ENCODE measurements at regions not wholly inside any gene's neighbourhood (a gene's known extent, or its start where the extent isn't known, plus 50 kb on each side); places are given as distances from the start of the nearest gene placed in this dataset.

DNA sequence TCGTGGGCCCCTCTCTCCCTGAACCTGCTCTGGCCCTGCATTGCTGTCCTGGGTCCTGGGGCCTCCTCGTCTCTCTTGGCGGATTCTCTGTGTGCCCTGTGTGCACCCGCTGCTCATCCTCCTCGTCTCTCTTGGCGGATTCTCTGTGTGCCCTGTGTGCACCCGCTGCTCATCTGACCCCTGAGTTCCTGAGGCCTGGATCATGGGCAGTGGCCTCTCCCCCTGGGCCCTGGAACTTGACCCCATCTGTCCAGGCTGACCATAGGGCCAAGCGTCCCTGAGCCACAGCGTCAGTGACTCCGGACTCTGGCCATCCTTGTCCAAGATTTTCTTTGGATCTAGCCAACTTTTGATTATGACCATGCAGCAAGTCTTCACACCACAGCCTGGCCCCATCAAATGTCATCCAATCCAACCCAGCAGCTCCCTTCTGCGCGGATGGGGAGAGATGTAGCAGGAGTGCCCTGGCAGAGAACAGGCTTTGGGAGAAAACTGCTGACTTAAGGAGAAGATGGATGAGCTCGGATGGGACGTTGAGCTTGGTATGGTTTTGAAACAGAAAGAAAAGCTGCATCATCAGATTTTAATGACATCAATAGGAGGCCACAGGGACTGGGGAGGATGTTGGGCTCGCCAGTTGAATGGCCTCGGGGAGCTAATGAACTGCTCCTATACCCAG is 455.1 kb upstream of the HS6ST1 start:
- BruUV-seq (replicated peaks) = no TSS peak
- CTCF ChIA-PET = no interaction called here

DNA sequence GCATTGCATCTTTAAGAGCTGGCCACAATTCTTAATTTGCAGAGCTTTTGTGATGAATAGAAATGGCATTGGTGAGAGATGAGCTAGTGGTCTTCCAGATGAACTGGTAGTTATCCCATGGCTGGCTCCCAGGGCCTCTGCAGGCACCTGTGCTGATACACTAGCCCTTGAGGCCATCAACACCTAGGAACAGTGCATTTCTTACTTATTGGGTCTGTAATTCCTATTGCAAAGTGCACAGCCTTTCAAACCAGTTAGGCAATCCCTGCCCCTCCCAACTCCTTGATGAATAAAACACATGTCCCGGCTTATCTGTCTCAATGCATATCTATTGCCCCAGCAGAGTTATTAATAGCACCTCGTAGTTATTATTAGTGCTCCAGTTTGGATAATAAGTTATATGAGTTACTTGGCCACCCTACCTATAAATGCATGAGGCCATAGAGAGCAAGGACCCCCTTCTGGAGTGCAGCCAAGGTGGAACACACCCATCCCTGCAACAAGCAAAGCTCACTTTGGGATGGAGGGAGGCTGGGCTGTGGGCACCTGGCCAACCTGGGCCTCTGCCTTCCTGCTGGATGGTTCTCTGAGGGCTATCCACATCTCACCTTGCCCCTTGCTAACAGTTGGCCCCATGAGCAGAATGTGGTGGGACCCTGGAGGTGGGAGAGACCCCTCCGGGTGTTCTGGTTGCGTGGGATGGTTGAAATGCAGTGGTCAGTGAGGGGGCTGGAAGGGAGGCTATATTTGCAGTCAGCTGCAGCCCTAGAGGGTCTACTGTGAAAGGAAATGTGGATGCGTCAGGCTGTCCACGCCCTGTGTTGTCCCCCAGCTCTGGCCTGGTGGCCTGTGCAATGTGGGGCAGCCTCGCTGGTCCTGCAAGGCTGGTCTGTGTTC is 455.9 kb upstream of the HS6ST1 start:
- Histone ChIP-seq H3K4me1 (no peaks in the 10 kb centered on the region; the same call in 1 of the 2 replicates), H3K9me3 (no peaks in the 10 kb centered on the region), H3K36me3 (ENCODE audit: control insufficient read depth, insufficient read depth, low read length) (no peaks in the 10 kb centered on the region), H3K27me3 (replicated peaks; ENCODE audit: control insufficient read depth, insufficient read depth, low read length) (0 out of 2 replicates have a peak, but pooled peaks cover 2% of the 10 kb centered on the region), H3K4me3 (ENCODE audit: low read depth, low read length) (no peak overlapping the region)
- CTCF ChIA-PET = no interaction called here
- DNase-seq = no peak
- Mint-ChIP-seq H3K9me3 (ENCODE audit: unreplicated experiment) (no peaks in the 10 kb centered on the region), H3K4me3 (ENCODE audit: unreplicated experiment) (no peak overlapping the region), H3K36me3 (ENCODE audit: insufficient read depth, unreplicated experiment) (no peaks in the 10 kb centered on the region), H3K4me1 (ENCODE audit: low read depth, unreplicated experiment) (no peaks in the 10 kb centered on the region), H3K27ac (ENCODE audit: unreplicated experiment) (no peak overlapping the region), H3K27me3 (ENCODE audit: insufficient read depth, unreplicated experiment) (peaks cover 16% of the 10 kb centered on the region)
- intact Hi-C loops (cut with micrococcal nuclease; ENCODE audit: unreplicated experiment) = no loop called here
- no TSS peak for BruUV-seq (replicated peaks)
- TF ChIP-seq, protein P1, sequence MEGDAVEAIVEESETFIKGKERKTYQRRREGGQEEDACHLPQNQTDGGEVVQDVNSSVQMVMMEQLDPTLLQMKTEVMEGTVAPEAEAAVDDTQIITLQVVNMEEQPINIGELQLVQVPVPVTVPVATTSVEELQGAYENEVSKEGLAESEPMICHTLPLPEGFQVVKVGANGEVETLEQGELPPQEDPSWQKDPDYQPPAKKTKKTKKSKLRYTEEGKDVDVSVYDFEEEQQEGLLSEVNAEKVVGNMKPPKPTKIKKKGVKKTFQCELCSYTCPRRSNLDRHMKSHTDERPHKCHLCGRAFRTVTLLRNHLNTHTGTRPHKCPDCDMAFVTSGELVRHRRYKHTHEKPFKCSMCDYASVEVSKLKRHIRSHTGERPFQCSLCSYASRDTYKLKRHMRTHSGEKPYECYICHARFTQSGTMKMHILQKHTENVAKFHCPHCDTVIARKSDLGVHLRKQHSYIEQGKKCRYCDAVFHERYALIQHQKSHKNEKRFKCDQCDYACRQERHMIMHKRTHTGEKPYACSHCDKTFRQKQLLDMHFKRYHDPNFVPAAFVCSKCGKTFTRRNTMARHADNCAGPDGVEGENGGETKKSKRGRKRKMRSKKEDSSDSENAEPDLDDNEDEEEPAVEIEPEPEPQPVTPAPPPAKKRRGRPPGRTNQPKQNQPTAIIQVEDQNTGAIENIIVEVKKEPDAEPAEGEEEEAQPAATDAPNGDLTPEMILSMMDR (IDR thresholded peaks at IDR 0.05; ENCODE audit: insufficient read depth in 1 of 2, low read depth in 1 of 2, low read length in 1 of 2, severe bottlenecking in 1 of 2, unreplicated experiment in 1 of 2) = no peak
- POLR2A ChIA-PET = no interaction called here

More for the DNA sequence above, 455.1 kb upstream of the HS6ST1 start:
- Histone ChIP-seq H3K4me1 (no peaks in the 10 kb centered on the region; the same call in 1 of the 2 replicates), H3K27me3 (replicated peaks; ENCODE audit: control insufficient read depth, insufficient read depth, low read length) (0 out of 2 replicates have a peak, but pooled peaks cover 2% of the 10 kb centered on the region), H3K9me3 (no peaks in the 10 kb centered on the region), H3K36me3 (ENCODE audit: control insufficient read depth, insufficient read depth, low read length) (no peaks in the 10 kb centered on the region), H3K4me3 (ENCODE audit: low read depth, low read length) (no peak overlapping the region)
- H3K27ac Mint-ChIP-seq (ENCODE audit: unreplicated experiment) = no peak overlapping the region
- H3K27me3 Mint-ChIP-seq (ENCODE audit: insufficient read depth, unreplicated experiment) = peaks cover 18% of the 10 kb centered on the region
- POLR2A ChIA-PET = no interaction called here
- no peak for DNase-seq
- H3K9me3 Mint-ChIP-seq (ENCODE audit: unreplicated experiment) = no peaks in the 10 kb centered on the region
- H3K4me1 Mint-ChIP-seq (ENCODE audit: low read depth, unreplicated experiment) = no peaks in the 10 kb centered on the region
- TF ChIP-seq, protein P1 (IDR thresholded peaks at IDR 0.05; ENCODE audit: insufficient read depth in 1 of 2, low read depth in 1 of 2, low read length in 1 of 2, severe bottlenecking in 1 of 2, unreplicated experiment in 1 of 2) = no peak
- intact Hi-C loops (cut with micrococcal nuclease; ENCODE audit: unreplicated experiment) = no loop called here
- H3K36me3 Mint-ChIP-seq (ENCODE audit: insufficient read depth, unreplicated experiment) = no peaks in the 10 kb centered on the region
- no peak overlapping the region for H3K4me3 Mint-ChIP-seq (ENCODE audit: unreplicated experiment)

DNA sequence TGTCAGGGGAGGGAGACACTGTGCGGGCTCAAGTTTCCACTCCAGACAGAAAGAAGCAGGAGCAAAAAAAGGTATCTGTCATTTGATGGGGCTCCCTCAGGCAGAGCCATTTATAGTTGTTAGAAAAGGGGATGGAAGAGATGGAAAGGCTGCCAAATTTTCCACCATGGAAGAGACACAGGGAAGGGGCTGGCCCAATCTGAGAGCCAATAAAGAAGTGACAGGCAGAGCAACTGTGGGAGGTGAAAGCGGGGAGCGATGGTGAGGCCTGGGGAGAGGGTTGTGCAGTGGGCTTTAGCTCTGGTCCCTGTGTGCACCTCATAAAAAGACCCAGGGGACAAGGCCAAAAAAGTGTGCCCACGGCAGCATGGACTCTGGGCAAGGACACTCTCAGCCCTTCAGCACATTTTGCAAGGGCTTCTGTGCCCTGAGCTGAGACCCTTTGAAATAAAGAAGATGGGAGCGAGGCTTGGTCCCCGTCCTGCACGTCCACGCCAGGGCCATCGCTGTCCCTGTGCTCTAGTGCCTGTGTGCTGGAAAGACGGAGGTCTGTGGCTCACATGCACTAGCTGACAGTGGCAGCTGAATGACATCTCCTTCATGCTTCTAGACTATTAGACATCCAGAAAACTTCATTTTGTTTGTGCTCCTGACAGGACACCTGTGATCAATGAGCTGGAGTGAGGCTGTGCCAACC is 456.7 kb upstream of the HS6ST1 start:
- Mint-ChIP-seq H3K4me3 (ENCODE audit: unreplicated experiment) (no peak overlapping the region), H3K27me3 (ENCODE audit: insufficient read depth, unreplicated experiment) (peaks cover 9% of the 10 kb centered on the region), H3K27ac (ENCODE audit: unreplicated experiment) (no peak overlapping the region), H3K36me3 (ENCODE audit: insufficient read depth, unreplicated experiment) (no peaks in the 10 kb centered on the region), H3K9me3 (ENCODE audit: unreplicated experiment) (no peaks in the 10 kb centered on the region), H3K4me1 (ENCODE audit: low read depth, unreplicated experiment) (no peaks in the 10 kb centered on the region)
- ChIA-PET POLR2A (no interaction called here), CTCF (interaction anchor here (0.6 to 0.7 kb wide), 2 partner anchors 20 to 237 kb away, joined by 3 to 5 read pairs; no protein-coding TSS in a partner anchor)
- H3K4me1 ChIP-seq = no peaks in the 10 kb centered on the region; the same call in 1 of the 2 replicates
- no peak overlapping the region for H3K4me3 ChIP-seq (ENCODE audit: low read depth, low read length)
- no peaks in the 10 kb centered on the region; the same call in 1 of the 2 replicates for H3K36me3 ChIP-seq (ENCODE audit: control insufficient read depth, insufficient read depth, low read length)
- no peaks in the 10 kb centered on the region for H3K9me3 ChIP-seq
- BruUV-seq (replicated peaks) = no TSS peak
- no peak for DNase-seq
- peaks cover 2% of the 10 kb centered on the region; the same call in 1 of the 2 replicates for H3K27me3 ChIP-seq (replicated peaks; ENCODE audit: control insufficient read depth, insufficient read depth, low read length)
- intact Hi-C loops (cut with micrococcal nuclease; ENCODE audit: unreplicated experiment) = no loop called here
- TF ChIP-seq, protein P1 (IDR thresholded peaks at IDR 0.05; ENCODE audit: insufficient read depth in 1 of 2, low read depth in 1 of 2, low read length in 1 of 2, severe bottlenecking in 1 of 2, unreplicated experiment in 1 of 2) = no peak

Measured in Caco-2 (cell line).